ENCODE measurements at regions not wholly inside any gene's neighbourhood (a gene's known extent, or its start where the extent isn't known, plus 50 kb on each side); places are given as distances from the start of the nearest gene placed in this dataset.
"Not testable (repeated sequence)": the region's sequence is repeated elsewhere in the genome, so short reads cannot be mapped to it uniquely, and the experiment has no call there.

- no peaks in the 10 kb centered on the region for H3K27me3 ChIP-seq
- DNase-seq (ENCODE audit: low spot score in 2 of 2) = no peak
- H3K4me3 ChIP-seq = no peak overlapping the region
- H3K4me1 ChIP-seq = no peaks in the 10 kb centered on the region
- no peak overlapping the region for H3K27ac ChIP-seq
- intact Hi-C loops (cut with DNase I) = no loop called here
- no peaks in the 10 kb centered on the region for H3K36me3 ChIP-seq
- no peak for TF ChIP-seq CTCF (IDR thresholded peaks at IDR 0.05)
- H3K9me3 ChIP-seq = no peaks in the 10 kb centered on the region
Measured at GRCh38 chr12:68438601-68439000, 106.4 kb upstream of the MDM1 start.

- no peak overlapping the region for H3K27ac ChIP-seq
Measured at GRCh38 chr12:68439368-68440045, 107.3 kb upstream of the MDM1 start.

GRCh38 chr12:68440068-68440581, 108.0 kb upstream of the MDM1 start:
- DNase-seq (ENCODE audit: low spot score in 2 of 2) = no peak
- no peak overlapping the region for H3K4me3 ChIP-seq
- no peak for TF ChIP-seq CTCF (IDR thresholded peaks at IDR 0.05)
- H3K36me3 ChIP-seq = no peaks in the 10 kb centered on the region
- no peaks in the 10 kb centered on the region for H3K4me1 ChIP-seq
- no peak overlapping the region for H3K27ac ChIP-seq
- intact Hi-C loops (cut with DNase I) = no loop called here
- no peaks in the 10 kb centered on the region for H3K9me3 ChIP-seq
- H3K27me3 ChIP-seq = no peaks in the 10 kb centered on the region

More at GRCh38 chr12:68439368-68440045, 107.3 kb upstream of the MDM1 start:
- no peaks in the 10 kb centered on the region for H3K9me3 ChIP-seq
- no peaks in the 10 kb centered on the region for H3K36me3 ChIP-seq
- DNase-seq (ENCODE audit: low spot score in 2 of 2) = no peak
- H3K4me3 ChIP-seq = no peak overlapping the region
- no peaks in the 10 kb centered on the region for H3K4me1 ChIP-seq
- TF ChIP-seq CTCF (IDR thresholded peaks at IDR 0.05) = no peak
- intact Hi-C loops (cut with DNase I) = no loop called here
- H3K27me3 ChIP-seq = no peaks in the 10 kb centered on the region

- H3K4me3 ChIP-seq = no peak overlapping the region
- no peak for DNase-seq (ENCODE audit: low spot score in 2 of 2)
- intact Hi-C loops (cut with DNase I) = no loop called here
- H3K27ac ChIP-seq = no peak overlapping the region
- no peak for TF ChIP-seq CTCF (IDR thresholded peaks at IDR 0.05)
- no peaks in the 10 kb centered on the region for H3K4me1 ChIP-seq
- no peaks in the 10 kb centered on the region for H3K36me3 ChIP-seq
- no peaks in the 10 kb centered on the region for H3K27me3 ChIP-seq
- H3K9me3 ChIP-seq = no peaks in the 10 kb centered on the region
Measured at GRCh38 chr12:68441167-68441566, 109.0 kb upstream of the MDM1 start.

- DNase-seq (ENCODE audit: low spot score in 2 of 2); H3K27me3 ChIP-seq; H3K4me3 ChIP-seq; H3K27ac ChIP-seq; intact Hi-C loops (cut with DNase I); H3K36me3 ChIP-seq; H3K9me3 ChIP-seq; H3K4me1 ChIP-seq: not testable (repeated sequence)
Measured at GRCh38 chr12:68442353-68442972, 110.3 kb upstream of the MDM1 start.

GRCh38 chr12:68443695-68444094, 111.5 kb upstream of the MDM1 start:
- H3K27ac ChIP-seq; H3K4me3 ChIP-seq; H3K9me3 ChIP-seq; DNase-seq (ENCODE audit: low spot score in 2 of 2); intact Hi-C loops (cut with DNase I); H3K36me3 ChIP-seq; H3K27me3 ChIP-seq; H3K4me1 ChIP-seq: not testable (repeated sequence)
